ENCODE measurements at regions not wholly inside any gene's neighbourhood (a gene's known extent, or its start where the extent isn't known, plus 50 kb on each side); places are given as distances from the start of the nearest gene placed in this dataset.
"Not testable (repeated sequence)": the region's sequence is repeated elsewhere in the genome, so short reads cannot be mapped to it uniquely, and the experiment has no call there.

DNA sequence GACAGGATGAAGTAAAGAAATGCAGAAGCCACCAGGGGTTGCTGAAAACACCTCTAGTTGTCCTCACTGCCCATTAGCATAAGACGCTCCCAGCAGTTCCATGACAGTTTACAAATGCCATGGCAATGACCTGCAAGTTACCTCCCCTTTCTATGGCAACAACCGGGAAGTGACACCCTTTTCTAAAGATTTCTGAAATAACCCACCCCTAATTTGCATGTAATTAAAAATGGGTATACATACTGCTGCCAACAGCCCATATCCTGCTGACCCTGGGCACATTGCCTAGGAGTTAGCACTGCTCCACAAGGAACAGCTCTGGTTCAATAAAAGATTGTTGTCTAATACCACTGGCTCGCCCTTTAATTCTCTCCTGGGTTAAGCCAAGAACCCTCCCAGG, 178.3 kb upstream of the LRATD1 start:
- no peak for FAIRE-seq
- no peak for TF ChIP-seq TAF1 (IDR thresholded peaks at IDR 0.05; ENCODE audit: low read depth, low read length)
- no peak for TF ChIP-seq SPI1 (IDR thresholded peaks at IDR 0.05; ENCODE audit: low read depth, low read length)
- no peak for TF ChIP-seq PAX5 (IDR thresholded peaks at IDR 0.05; ENCODE audit: insufficient read depth, low read length, severe bottlenecking)
- TF ChIP-seq POLR2A (IDR thresholded peaks at IDR 0.05; ENCODE audit: low read depth, low read length), result no peak
- TF ChIP-seq POLR2AphosphoS5 (IDR thresholded peaks at IDR 0.05; ENCODE audit: low read depth, low read length), result no peak
- no peak for TF ChIP-seq POU2F2 (IDR thresholded peaks at IDR 0.05; ENCODE audit: low read depth, low read length)
- DNase-seq (ENCODE audit: insufficient read length, low spot score), result no peak

DNA sequence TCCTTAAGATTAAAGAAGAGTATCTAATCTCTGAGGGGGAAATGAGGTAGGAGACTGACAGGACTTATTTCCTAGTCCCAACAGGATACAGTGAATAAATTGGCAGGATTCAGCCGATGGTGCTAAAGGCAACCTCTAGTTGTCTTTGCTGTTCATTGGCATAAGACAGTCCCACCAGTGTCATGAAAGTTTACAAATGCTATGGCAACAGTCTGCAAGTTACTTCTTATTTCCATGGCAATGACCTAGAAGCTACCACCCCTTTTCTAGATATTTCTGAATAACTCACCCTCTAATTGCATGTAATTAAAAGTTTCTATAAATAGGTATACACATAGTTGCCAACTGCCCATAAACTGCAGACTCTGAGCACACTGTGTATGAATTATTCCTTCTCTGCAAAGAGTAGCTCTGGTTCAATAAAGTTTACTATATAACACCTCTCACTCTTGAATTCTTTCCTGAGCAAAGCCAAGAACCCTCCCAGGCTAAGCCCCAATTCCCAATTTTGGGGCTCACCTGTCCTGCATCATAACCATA, 172.7 kb upstream of the LRATD1 start:
- TF ChIP-seq SPI1 (IDR thresholded peaks at IDR 0.05; ENCODE audit: low read depth, low read length), result no peak
- no peak for TF ChIP-seq POU2F2 (IDR thresholded peaks at IDR 0.05; ENCODE audit: low read depth, low read length)
- TF ChIP-seq POLR2A (IDR thresholded peaks at IDR 0.05; ENCODE audit: low read depth, low read length), result no peak
- TF ChIP-seq PAX5 (IDR thresholded peaks at IDR 0.05; ENCODE audit: insufficient read depth, low read length, severe bottlenecking), result no peak
- TF ChIP-seq POLR2AphosphoS5 (IDR thresholded peaks at IDR 0.05; ENCODE audit: low read depth, low read length), result no peak
- TF ChIP-seq TAF1 (IDR thresholded peaks at IDR 0.05; ENCODE audit: low read depth, low read length), result no peak
- no peak for FAIRE-seq
- no peak for DNase-seq (ENCODE audit: insufficient read length, low spot score)

GRCh38 chr2:14475994-14476393, 156.5 kb upstream of the LRATD1 start:
- no peak for FAIRE-seq
- DNase-seq (ENCODE audit: insufficient read length, low spot score), result no peak
- TF ChIP-seq TAF1 (IDR thresholded peaks at IDR 0.05; ENCODE audit: low read depth, low read length) (no peak), SPI1 (IDR thresholded peaks at IDR 0.05; ENCODE audit: low read depth, low read length) (no peak)

DNA sequence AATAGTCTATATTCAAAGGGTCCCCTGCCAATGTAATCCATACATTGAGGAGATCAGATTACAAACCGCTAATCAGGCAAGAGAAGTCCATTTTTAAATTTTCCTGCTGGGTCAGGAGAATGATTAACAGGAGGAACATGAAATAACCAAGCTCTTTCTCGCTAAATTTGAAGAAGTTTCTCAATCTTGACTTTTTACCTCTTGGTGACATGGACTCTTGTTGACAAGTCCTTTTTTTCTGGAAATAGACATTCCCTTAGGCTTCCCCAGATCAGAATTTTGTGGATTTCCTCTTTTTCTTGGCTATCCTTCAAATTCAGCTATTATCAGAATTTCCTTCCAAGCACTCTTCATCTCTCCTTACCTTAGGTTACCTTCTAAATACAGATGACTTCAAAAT, 153.0 kb upstream of the LRATD1 start:
- TF ChIP-seq POU2F2 (IDR thresholded peaks at IDR 0.05; ENCODE audit: low read depth, low read length) (no peak), POLR2AphosphoS5 (IDR thresholded peaks at IDR 0.05; ENCODE audit: low read depth, low read length) (no peak), TAF1 (IDR thresholded peaks at IDR 0.05; ENCODE audit: low read depth, low read length) (no peak), SPI1 (IDR thresholded peaks at IDR 0.05; ENCODE audit: low read depth, low read length) (no peak), PAX5 (IDR thresholded peaks at IDR 0.05; ENCODE audit: insufficient read depth, low read length, severe bottlenecking) (no peak), POLR2A (IDR thresholded peaks at IDR 0.05; ENCODE audit: low read depth, low read length) (no peak)
- DNase-seq (ENCODE audit: insufficient read length, low spot score), result no peak
- no peak for FAIRE-seq

DNA sequence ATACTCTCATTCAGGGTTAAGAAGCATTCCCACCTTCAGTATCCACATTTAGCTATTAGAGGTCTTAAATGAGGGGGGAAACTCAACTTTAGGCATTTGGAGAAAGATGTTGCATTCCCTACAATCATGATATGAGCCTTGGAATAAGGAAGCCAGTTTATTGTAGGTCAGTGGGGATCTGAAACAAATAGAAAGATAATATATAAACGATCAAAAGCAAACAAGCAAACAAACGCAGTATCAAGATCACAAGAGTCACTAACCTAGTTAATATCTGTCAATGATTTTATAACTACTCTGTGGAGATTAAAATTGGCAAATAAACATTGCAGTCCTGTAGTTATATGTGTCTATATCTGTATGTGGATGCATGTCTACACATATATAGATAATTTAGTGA, 152.4 kb upstream of the LRATD1 start:
- DNase-seq (ENCODE audit: insufficient read length, low spot score), result no peak

GRCh38 chr2:14480906-14481305, 151.6 kb upstream of the LRATD1 start:
- no peak for TF ChIP-seq SPI1 (IDR thresholded peaks at IDR 0.05; ENCODE audit: low read depth, low read length)
- TF ChIP-seq TAF1 (IDR thresholded peaks at IDR 0.05; ENCODE audit: low read depth, low read length), result no peak
- no peak for TF ChIP-seq POLR2A (IDR thresholded peaks at IDR 0.05; ENCODE audit: low read depth, low read length)
- no peak for TF ChIP-seq PAX5 (IDR thresholded peaks at IDR 0.05; ENCODE audit: insufficient read depth, low read length, severe bottlenecking)
- no peak for TF ChIP-seq POU2F2 (IDR thresholded peaks at IDR 0.05; ENCODE audit: low read depth, low read length)
- no peak for TF ChIP-seq POLR2AphosphoS5 (IDR thresholded peaks at IDR 0.05; ENCODE audit: low read depth, low read length)
- DNase-seq (ENCODE audit: insufficient read length, low spot score), result no peak

More for the DNA sequence above, 152.4 kb upstream of the LRATD1 start:
- TF ChIP-seq PAX5 (IDR thresholded peaks at IDR 0.05; ENCODE audit: insufficient read depth, low read length, severe bottlenecking), result no peak
- TF ChIP-seq POLR2AphosphoS5 (IDR thresholded peaks at IDR 0.05; ENCODE audit: low read depth, low read length), result no peak
- TF ChIP-seq TAF1 (IDR thresholded peaks at IDR 0.05; ENCODE audit: low read depth, low read length), result no peak
- no peak for TF ChIP-seq SPI1 (IDR thresholded peaks at IDR 0.05; ENCODE audit: low read depth, low read length)
- no peak for TF ChIP-seq POU2F2 (IDR thresholded peaks at IDR 0.05; ENCODE audit: low read depth, low read length)
- TF ChIP-seq POLR2A (IDR thresholded peaks at IDR 0.05; ENCODE audit: low read depth, low read length), result no peak
- no peak for FAIRE-seq

GRCh38 chr2:14492920-14493503, 139.5 kb upstream of the LRATD1 start:
- DNase-seq (ENCODE audit: insufficient read length, low spot score), result no peak
- FAIRE-seq, result no peak
- TF ChIP-seq POLR2AphosphoS5 (IDR thresholded peaks at IDR 0.05; ENCODE audit: low read depth, low read length), result no peak
- TF ChIP-seq POLR2A (IDR thresholded peaks at IDR 0.05; ENCODE audit: low read depth, low read length), result no peak
- no peak for TF ChIP-seq SPI1 (IDR thresholded peaks at IDR 0.05; ENCODE audit: low read depth, low read length)
- no peak for TF ChIP-seq PAX5 (IDR thresholded peaks at IDR 0.05; ENCODE audit: insufficient read depth, low read length, severe bottlenecking)
- no peak for TF ChIP-seq POU2F2 (IDR thresholded peaks at IDR 0.05; ENCODE audit: low read depth, low read length)

More at GRCh38 chr2:14480906-14481305, 151.6 kb upstream of the LRATD1 start:
- FAIRE-seq, result no peak

DNA sequence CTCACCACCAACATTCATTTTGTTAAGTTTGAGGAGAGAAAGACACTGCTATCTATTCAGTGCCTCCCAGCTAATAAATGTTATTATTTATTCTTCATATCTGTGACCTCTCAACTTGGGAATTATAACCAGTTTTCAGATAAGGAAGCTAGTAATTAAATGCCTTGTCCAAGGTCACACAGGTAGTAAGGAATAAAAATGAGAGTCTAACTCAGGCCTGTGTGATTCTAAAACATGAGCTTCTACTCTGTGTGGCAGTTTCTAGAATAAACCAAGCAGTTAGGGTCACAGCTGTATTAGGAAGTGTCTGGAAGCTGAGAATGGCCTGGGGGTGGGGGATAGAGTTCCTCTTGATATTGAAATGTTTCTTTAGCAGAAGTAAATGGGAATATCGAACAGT, 137.8 kb upstream of the LRATD1 start:
- DNase-seq (ENCODE audit: insufficient read length, low spot score) (no peak), FAIRE-seq (no peak)
- TF ChIP-seq POLR2A (IDR thresholded peaks at IDR 0.05; ENCODE audit: low read depth, low read length), result no peak
- no peak for TF ChIP-seq POU2F2 (IDR thresholded peaks at IDR 0.05; ENCODE audit: low read depth, low read length)
- no peak for TF ChIP-seq SPI1 (IDR thresholded peaks at IDR 0.05; ENCODE audit: low read depth, low read length)

GRCh38 chr2:14501061-14501460, 131.5 kb upstream of the LRATD1 start:
- FAIRE-seq (no peak), DNase-seq (ENCODE audit: insufficient read length, low spot score) (no peak)
- no peak for TF ChIP-seq POLR2AphosphoS5 (IDR thresholded peaks at IDR 0.05; ENCODE audit: low read depth, low read length)

DNA sequence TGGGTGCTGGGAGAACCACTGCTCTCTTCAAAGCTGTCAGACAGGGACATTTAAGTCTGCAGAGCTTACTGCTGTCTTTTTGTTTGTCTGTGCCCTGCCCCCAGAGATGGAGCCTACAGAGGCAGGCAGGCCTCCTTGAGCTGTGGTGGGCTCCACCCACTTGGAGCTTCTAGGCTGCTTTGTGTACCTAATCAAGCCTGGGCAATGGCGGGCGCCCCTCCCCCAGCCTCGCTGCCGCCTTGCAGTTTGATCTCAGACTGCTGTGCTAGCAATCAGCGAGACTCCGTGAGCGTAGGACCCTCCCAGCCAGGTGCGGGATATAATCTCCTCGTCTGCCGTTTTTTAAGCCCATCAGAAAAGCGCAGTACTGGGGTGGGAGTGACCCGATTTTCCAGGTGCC, 125.6 kb upstream of the LRATD1 start:
- not testable (repeated sequence) for DNase-seq (ENCODE audit: insufficient read length, low spot score); FAIRE-seq

- no peak for DNase-seq (ENCODE audit: insufficient read length, low spot score)
- no peak for FAIRE-seq
- TF ChIP-seq SPI1 (IDR thresholded peaks at IDR 0.05; ENCODE audit: low read depth, low read length), result no peak
- no peak for TF ChIP-seq PAX5 (IDR thresholded peaks at IDR 0.05; ENCODE audit: insufficient read depth, low read length, severe bottlenecking)
- TF ChIP-seq TAF1 (IDR thresholded peaks at IDR 0.05; ENCODE audit: low read depth, low read length), result no peak
- no peak for TF ChIP-seq POU2F2 (IDR thresholded peaks at IDR 0.05; ENCODE audit: low read depth, low read length)
- TF ChIP-seq POLR2A (IDR thresholded peaks at IDR 0.05; ENCODE audit: low read depth, low read length), result no peak
- TF ChIP-seq POLR2AphosphoS5 (IDR thresholded peaks at IDR 0.05; ENCODE audit: low read depth, low read length), result no peak
Observed at GRCh38 chr2:14511541-14511940, 121.0 kb upstream of the LRATD1 start.
